UCSD-AML1 (cell line): ENCODE measurements at regions not wholly inside any gene's neighbourhood (a gene's known extent, or its start where the extent isn't known, plus 50 kb on each side); places are given as distances from the start of the nearest gene placed in this dataset.
"Not testable (repeated sequence)": the region's sequence is repeated elsewhere in the genome, so short reads cannot be mapped to it uniquely, and the experiment has no call there.

Experiments
- DNase-seq: peaks from one replicate; lab custom pipeline; 2025; ENCODE audit not compliant: unreplicated experiment; lab: John Stamatoyannopoulos, UW

DNA sequence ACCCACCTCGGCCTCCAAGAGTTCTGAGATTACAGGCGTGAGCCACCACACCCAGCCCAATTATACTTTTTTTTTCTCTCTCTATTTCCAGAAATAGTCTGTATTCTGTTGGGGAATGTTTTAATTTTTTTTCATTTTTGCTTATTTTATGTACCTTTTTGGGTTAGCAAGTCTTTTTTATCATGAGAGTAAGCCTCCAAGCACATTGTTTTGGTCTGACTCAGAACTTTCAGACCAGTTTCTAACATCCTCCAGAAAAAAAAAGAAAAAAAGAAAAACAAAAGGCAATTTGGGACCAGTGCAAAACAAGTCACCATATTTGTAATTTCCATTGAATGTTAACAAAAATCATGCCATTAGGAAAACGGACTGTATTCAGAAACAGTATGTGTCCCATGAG is 1465.5 kb downstream of the SLITRK5 start:
- DNase-seq = no peak

- no peak for DNase-seq
These were observed 1479.2 kb downstream of the SLITRK5 start for GRCh38 chr13:89150362-89150761.

- no peak for DNase-seq
These were observed 1482.8 kb downstream of the SLITRK5 start for GRCh38 chr13:89153941-89154340.

DNA sequence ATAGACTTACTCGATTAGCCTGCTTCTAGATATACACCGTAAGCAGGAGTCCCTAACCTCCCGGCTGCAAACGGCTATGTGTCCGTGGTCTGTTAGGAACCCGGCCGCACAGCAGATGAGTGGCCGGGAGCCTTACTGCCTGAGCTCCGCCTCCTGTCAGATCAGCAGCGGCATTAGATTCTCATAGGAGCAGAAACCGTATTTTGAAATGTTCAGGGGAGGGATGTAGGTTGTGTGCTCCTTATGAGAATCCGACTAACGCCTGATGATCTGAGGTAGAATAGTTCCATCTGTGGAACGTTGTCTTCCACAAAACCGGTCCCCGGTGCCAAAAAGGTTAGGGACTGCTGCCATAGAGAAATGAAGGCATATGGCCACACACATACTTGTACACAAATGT is 1491.9 kb downstream of the SLITRK5 start:
- no peak for DNase-seq

GRCh38 chr13:89165685-89166084 is 1494.5 kb downstream of the SLITRK5 start:
- DNase-seq = no peak

- no peak for DNase-seq
These were observed 1498.8 kb downstream of the SLITRK5 start for GRCh38 chr13:89169951-89170350.

DNA sequence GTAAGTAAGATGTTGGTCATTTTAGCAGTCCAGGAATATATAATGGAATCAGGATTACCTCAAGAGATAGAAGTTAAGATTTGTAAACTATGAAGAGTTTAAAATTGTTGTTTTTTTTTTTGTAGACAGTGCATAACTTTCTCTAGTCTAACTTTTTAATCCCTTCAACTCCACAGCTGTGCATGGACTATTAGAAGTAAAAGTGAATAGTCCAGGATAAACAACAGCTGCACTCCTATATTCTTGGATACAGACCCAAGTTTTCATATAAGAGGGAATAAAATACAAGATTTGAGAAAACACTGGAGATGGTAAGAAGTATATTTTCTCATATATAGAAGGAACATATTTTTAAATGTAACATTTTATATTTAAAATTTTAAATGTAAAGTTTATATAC is 1509.9 kb downstream of the SLITRK5 start:
- no peak for DNase-seq

DNA sequence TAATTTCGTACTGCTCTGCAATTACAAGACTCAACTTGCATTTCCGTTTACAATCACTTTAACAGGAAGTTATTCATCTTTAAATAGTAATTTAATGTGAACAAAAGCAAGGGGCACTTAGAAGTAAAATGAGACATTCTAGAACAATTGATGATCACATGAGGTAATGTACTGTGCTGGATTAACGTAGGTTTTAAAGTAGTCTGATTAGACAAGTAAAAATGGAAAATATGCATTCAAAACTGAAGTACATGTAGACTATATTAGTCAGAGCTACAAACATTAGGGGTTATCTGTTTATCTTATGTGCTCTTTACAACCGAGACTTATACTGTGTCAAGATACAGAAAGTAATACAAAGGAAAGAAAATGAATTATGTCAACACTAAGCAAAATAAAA is 1528.0 kb downstream of the SLITRK5 start:
- DNase-seq = no peak

DNA sequence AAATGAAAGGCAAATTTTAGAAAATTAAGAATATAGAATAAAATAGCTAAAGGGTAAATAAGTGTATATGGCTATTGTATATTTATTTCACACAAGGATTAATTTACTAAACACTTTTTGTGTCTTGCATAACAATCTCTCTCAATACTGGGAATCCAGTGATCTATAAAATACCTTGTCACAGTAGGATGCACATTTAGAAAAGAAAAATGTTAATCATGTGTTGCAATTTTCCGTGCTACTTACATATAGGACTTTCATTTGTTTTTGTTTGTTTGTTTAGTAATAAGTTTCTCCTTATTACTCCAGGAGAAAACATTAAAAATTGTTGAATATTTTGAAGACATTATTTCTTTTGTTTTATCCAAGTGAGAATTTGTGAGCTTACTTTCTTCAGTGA is 1533.3 kb downstream of the SLITRK5 start:
- no peak for DNase-seq

DNA sequence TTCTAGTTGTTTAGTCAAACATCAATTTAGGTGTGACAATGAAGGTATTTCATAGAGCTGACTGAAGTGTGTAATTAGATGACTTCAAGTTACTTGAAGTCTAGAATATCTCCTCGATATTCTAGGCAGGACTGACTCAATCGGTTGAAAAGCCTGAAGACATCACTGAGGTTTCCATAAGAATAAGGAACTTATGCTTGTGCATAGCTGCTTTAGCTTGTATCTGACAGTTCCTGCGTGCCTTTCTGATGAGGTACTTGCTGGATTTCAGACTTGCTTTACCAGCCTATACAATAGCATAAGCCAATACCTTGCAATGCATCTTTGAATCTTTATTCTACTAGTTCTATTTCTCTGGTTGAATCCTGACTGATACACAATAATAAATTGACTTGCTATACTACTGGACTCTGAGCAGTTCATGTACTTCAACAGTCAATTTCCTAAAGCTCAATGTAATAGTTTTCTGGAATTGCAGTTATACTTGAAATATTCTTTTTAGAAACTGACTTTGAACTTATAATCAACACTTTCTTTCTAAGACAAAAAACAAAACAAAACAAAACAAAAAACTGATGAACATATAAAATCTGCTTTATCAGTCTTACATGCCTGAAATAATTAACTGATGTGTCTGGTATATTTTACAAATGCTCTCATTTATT is 1534.8 kb downstream of the SLITRK5 start:
- DNase-seq = no peak

DNA sequence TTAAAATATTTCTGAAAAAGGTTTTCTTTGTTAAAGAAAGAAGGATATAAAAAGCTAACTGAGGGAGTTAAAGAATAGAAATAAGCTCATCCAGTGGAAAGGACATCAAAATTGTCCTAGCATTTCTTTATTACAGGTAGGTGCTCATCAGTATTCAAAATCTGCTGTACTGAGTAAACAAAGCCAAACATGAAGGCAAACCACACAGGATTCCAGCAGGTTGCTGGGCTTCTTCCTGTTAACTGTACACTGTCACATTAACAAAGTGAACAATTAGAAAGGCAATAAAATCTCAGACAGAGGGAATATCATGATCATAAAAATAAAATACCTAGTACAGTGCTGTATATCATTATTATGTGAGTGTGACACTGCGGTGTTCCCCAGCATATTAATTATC is 1541.0 kb downstream of the SLITRK5 start:
- no peak for DNase-seq

DNA sequence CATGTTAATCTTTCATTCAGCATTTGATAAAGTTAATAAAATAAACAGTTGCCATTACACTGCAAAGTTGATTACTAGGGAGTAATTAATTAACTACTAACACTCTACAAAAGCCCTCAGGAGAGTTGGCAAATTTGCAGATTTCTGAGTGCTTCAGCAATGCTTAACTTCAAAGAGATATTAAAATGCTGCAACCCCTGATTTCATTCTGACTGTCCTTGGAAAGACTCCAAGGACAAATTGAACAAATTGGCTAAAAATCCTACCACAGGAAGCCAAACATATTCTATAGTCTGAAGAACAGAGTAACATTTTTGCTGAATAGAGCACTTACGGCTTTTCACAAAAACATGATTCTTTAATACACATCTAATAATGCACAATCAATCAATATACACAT is 1543.0 kb downstream of the SLITRK5 start:
- no peak for DNase-seq

DNA sequence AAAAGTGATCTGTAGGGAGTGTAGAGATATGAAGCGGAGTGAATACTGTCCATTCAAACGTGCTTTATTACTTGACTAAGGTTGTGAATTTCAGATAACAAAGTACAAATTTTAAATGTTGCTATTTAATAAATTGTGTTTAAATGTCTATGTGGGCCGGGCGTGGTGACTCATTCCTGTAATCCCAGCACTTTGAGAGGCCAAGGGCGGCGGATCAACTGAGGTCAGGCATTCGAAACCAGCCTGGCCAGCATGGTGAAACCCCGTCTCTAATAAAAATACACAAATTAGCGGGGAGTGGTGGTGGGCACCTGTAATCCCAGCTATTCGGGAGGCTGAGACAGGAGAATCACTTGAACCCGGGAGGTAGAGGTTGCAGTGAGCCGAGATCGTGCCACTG is 1544.1 kb downstream of the SLITRK5 start:
- DNase-seq = not testable (repeated sequence)

- no peak for DNase-seq
These were observed 1546.6 kb downstream of the SLITRK5 start for GRCh38 chr13:89217813-89218212.

- DNase-seq = no peak
These were observed 1550.5 kb downstream of the SLITRK5 start for GRCh38 chr13:89221557-89222158.

GRCh38 chr13:89227356-89227755 is 1556.2 kb downstream of the SLITRK5 start:
- DNase-seq = no peak

GRCh38 chr13:89238496-89238895 is 1567.3 kb downstream of the SLITRK5 start:
- no peak for DNase-seq

- no peak for DNase-seq
These were observed 1568.4 kb downstream of the SLITRK5 start for GRCh38 chr13:89239361-89240127.

GRCh38 chr13:89255844-89256406 is 1584.8 kb downstream of the SLITRK5 start:
- no peak for DNase-seq

GRCh38 chr13:89267734-89268133 is 1596.6 kb downstream of the SLITRK5 start:
- no peak for DNase-seq

DNA sequence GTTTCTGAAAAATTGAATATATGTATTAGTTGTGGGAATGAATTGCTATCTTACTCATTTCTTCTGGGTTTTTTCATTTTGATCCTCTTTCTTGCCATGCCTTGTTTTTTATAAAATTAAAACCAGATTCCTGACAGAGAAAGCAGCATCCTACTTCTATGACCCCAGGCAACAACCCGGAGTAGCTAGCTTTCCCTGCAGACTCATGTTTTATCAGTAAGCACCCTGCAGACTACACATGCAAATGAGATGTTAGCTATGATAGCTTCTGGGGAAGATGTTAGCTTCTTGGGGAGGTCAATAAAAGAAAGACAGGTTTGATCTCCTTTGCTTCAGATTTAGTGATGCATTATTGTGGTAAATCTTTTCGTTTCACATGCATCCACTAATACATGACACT is 1598.6 kb downstream of the SLITRK5 start:
- DNase-seq = no peak

- no peak for DNase-seq
These were observed 1599.6 kb downstream of the SLITRK5 start for GRCh38 chr13:89270736-89271135.
